ENCODE measurements at regions not wholly inside any gene's neighbourhood (a gene's known extent, or its start where the extent isn't known, plus 50 kb on each side); places are given as distances from the start of the nearest gene placed in this dataset.

GRCh38 chr6:145070791-145071190, 664.5 kb downstream of the EPM2A start:
- TF ChIP-seq POLR2A (IDR thresholded peaks at IDR 0.05; ENCODE audit: low read length), result no peak
- TF ChIP-seq GATA1 (IDR thresholded peaks at IDR 0.05; ENCODE audit: low read depth, low read length), result no peak
